Lung (tissue), 11 donors: ENCODE measurements at regions not wholly inside any gene's neighbourhood (a gene's known extent, or its start where the extent isn't known, plus 50 kb on each side); places are given as distances from the start of the nearest gene placed in this dataset.

Source experiments
- ATAC-seq: fragments of 200-7000 bp; cut with Tn5 transposase; one replicate; pipeline ENCODE4 v1.9.1; 2020; ENCODE audit warnings: moderate number of reproducible peaks; ENCODE audit not compliant: insufficient read depth, low FRiP score
- DNase-seq, 3 donors: peaks; one replicate each; pipeline ENCODE4 v3.0.0-alpha.2; 2013 to 2017
- H3K27ac ChIP-seq, 2 donors: one replicate each; pipeline ENCODE4 v1.5.1; 2013; ENCODE audit warnings: mild to moderate bottlenecking in 2 of 2, moderate library complexity in 2 of 2, control low read depth in 1 of 2, inconsistent platforms in 1 of 2, low read depth in 1 of 2, low read length in 1 of 2
- H3K27me3 ChIP-seq, 3 donors: one replicate each; pipeline ENCODE4 v1.5.1; 2013; ENCODE audit warnings: low read length in 2 of 3; ENCODE audit not compliant: control insufficient read depth in 3 of 3, insufficient read depth in 3 of 3
- H3K36me3 ChIP-seq, 4 donors: one replicate each; pipeline ENCODE4 v1.5.1; 2013; ENCODE audit warnings: low read length in 4 of 4, mild to moderate bottlenecking in 1 of 4, moderate library complexity in 1 of 4; ENCODE audit not compliant: control insufficient read depth in 4 of 4, insufficient read depth in 4 of 4
- H3K4me1 ChIP-seq, 5 donors: one replicate each; pipeline ENCODE4 v1.5.1; 2013; ENCODE audit warnings: low read length in 5 of 5, mild to moderate bottlenecking in 2 of 5, moderate library complexity in 1 of 5; ENCODE audit not compliant: control insufficient read depth in 5 of 5, insufficient read depth in 5 of 5
- H3K4me3 ChIP-seq: one replicate; pipeline ENCODE4 v1.5.1; 2013; ENCODE audit warnings: mild to moderate bottlenecking, control low read depth, moderate library complexity
- H3K9ac ChIP-seq, 2 donors: one replicate each; pipeline ENCODE4 v1.5.1; 2013; ENCODE audit warnings: low read length in 2 of 2, control low read depth in 1 of 2; ENCODE audit not compliant: insufficient read depth in 1 of 2
- H3K9me3 ChIP-seq, 4 donors: one replicate each; pipeline ENCODE4 v1.5.1; 2013; ENCODE audit warnings: low read length in 3 of 4, mild to moderate bottlenecking in 1 of 4, moderate library complexity in 1 of 4; ENCODE audit not compliant: control insufficient read depth in 4 of 4, insufficient read depth in 3 of 4
- CTCF ChIP-seq: IDR thresholded peaks from 2 replicates; pipeline ENCODE4 v1.5.1; 2012; ENCODE audit warnings: mild to moderate bottlenecking; ENCODE audit errors: control extremely low read depth, extremely low read depth
- WGBS, 2 donors: extraction: QIAGEN DNeasy Blood & Tissue Kit; methylation state at CpG; one replicate each; pipeline ENCODE4 v1.1.7; 2013; 5-methylcytosine and 5-hydroxymethylcytosine counted together
- donor health status: control.
- donor health status: control.
- donor health status: Bipolar disorder and iron deficiency.
- donor health status: healthy.
- donor health status: DM: yes; HTN: yes; CAD: no.

GRCh38 chr10:33939892-33940291, 605.4 kb upstream of the NRP1 start:
- 88 to 92% methylated on average over 3 of the region's 3 CpGs for WGBS, 2 donors
- Histone ChIP-seq H3K27ac (no peak overlapping the region), H3K9me3 (no peaks in the 10 kb centered on the region), H3K9ac (no peak overlapping the region), H3K4me1 (no peaks in the 10 kb centered on the region), H3K4me3 (no peak overlapping the region), H3K27me3 (no peaks in the 10 kb centered on the region), H3K36me3 (no peaks in the 10 kb centered on the region)
- DNase-seq (no peak), ATAC-seq (no peak)
- TF ChIP-seq CTCF: no peak

GRCh38 chr10:33939410-33939809, 604.9 kb upstream of the NRP1 start:
- Histone ChIP-seq H3K9me3 (no peaks in the 10 kb centered on the region), H3K9ac (no peak overlapping the region), H3K4me1 (no peaks in the 10 kb centered on the region), H3K36me3 (no peaks in the 10 kb centered on the region), H3K27ac (no peak overlapping the region), H3K4me3 (no peak overlapping the region), H3K27me3 (no peaks in the 10 kb centered on the region)
- no peak for TF ChIP-seq CTCF
- 92 to 96% methylated on average over 4 of the region's 4 CpGs for WGBS, 2 donors
- DNase-seq (no peak), ATAC-seq (no peak)

GRCh38 chr10:33938001-33938400, 603.5 kb upstream of the NRP1 start:
- H3K9ac ChIP-seq: no peak overlapping the region
- ATAC-seq (no peak), DNase-seq (no peak)
- WGBS, 2 donors: 78 to 81% methylated on average over 3 of the region's 3 CpGs
- no peak overlapping the region for H3K27ac ChIP-seq
- no peaks in the 10 kb centered on the region for H3K27me3 ChIP-seq
- H3K4me3 ChIP-seq: no peak overlapping the region
- no peaks in the 10 kb centered on the region for H3K36me3 ChIP-seq
- no peaks in the 10 kb centered on the region for H3K9me3 ChIP-seq
- no peaks in the 10 kb centered on the region for H3K4me1 ChIP-seq
- TF ChIP-seq CTCF: no peak

- no peaks in the 10 kb centered on the region for H3K4me1 ChIP-seq
- no peak overlapping the region for H3K4me3 ChIP-seq
- 68 to 77% methylated on average over 15 of the region's 15 CpGs for WGBS, 2 donors
- no peak for TF ChIP-seq CTCF
- DNase-seq (no peak), ATAC-seq (no peak)
- no peak overlapping the region for H3K9ac ChIP-seq
- H3K27ac ChIP-seq: no peak overlapping the region
- no peaks in the 10 kb centered on the region for H3K36me3 ChIP-seq
- no peaks in the 10 kb centered on the region for H3K27me3 ChIP-seq
- H3K9me3 ChIP-seq: no peaks in the 10 kb centered on the region
These were observed 602.7 kb upstream of the NRP1 start for GRCh38 chr10:33937036-33937730.
